ENCODE measurements at regions not wholly inside any gene's neighbourhood (a gene's known extent, or its start where the extent isn't known, plus 50 kb on each side); places are given as distances from the start of the nearest gene placed in this dataset.

- TF ChIP-seq CTCF (IDR thresholded peaks at IDR 0.05; ENCODE audit: low read length, missing control alignments) = no peak
- no peak for DNase-seq (ENCODE audit: low read depth)
These were observed 102.3 kb upstream of the ABCA1 start for GRCh38 chr9:105030285-105030684.

GRCh38 chr9:105037139-105037538 is 109.2 kb upstream of the ABCA1 start:
- no peak for DNase-seq (ENCODE audit: low read depth)

More at GRCh38 chr9:105030285-105030684, 102.3 kb upstream of the ABCA1 start:
- H3K4me3 ChIP-seq (replicated peaks; ENCODE audit: low read depth, low read length) = no peak overlapping the region

DNA sequence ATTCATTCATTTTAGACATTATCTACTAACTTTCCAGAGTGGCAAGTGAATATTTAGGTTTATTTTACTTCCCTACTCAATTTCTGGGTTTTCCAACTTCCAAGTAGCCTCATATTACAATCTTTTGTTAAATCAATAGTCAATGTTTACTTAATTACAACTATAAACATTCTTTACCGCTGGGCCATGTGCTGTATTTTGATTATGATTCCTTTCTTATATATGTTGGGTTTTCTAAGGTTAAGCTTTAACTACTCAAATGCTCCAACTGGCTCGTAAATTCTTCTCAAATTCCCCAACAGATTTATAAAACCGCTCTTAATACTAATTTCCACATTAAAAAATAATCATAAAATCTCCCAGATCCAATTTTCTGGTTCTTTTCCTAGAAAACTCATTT is 110.1 kb upstream of the ABCA1 start:
- DNase-seq (ENCODE audit: low read depth) = no peak
- no peak for TF ChIP-seq CTCF (IDR thresholded peaks at IDR 0.05; ENCODE audit: low read length, missing control alignments)
- H3K4me3 ChIP-seq (replicated peaks; ENCODE audit: low read depth, low read length) = no peak overlapping the region

More at GRCh38 chr9:105037139-105037538, 109.2 kb upstream of the ABCA1 start:
- TF ChIP-seq CTCF (IDR thresholded peaks at IDR 0.05; ENCODE audit: low read length, missing control alignments) = no peak
- H3K4me3 ChIP-seq (replicated peaks; ENCODE audit: low read depth, low read length) = no peak overlapping the region

DNA sequence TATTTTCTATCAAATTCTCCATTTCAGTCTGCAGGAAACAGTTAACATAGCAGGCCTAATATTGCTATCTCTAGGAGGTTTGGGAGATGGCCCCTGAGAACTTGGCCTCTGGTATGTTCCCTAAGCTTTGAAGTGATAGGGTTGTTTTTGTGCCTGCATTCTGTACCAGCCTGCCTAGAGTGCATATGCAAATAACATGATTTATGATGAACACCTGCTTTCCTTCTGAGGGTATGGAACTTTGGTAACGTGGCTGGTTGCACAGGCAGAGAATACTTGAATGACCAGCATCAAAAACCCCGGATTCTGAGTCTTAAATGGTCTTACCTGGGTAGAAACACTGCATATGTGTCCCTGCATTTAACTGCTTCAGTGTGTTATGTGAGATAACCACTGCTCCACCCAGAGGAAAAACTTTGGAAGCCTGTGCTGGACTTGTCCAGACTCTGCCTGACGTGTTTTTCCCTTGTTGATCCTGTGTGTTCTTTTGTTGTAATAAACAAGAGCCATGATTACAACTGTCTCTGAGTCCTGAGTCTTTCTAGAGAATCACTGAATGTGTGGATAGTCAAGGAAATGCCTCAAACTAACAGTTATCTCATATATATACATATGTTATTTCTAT is 111.3 kb upstream of the ABCA1 start:
- DNase-seq (ENCODE audit: low read depth) = no peak
- no peak overlapping the region for H3K4me3 ChIP-seq (replicated peaks; ENCODE audit: low read depth, low read length)

DNA sequence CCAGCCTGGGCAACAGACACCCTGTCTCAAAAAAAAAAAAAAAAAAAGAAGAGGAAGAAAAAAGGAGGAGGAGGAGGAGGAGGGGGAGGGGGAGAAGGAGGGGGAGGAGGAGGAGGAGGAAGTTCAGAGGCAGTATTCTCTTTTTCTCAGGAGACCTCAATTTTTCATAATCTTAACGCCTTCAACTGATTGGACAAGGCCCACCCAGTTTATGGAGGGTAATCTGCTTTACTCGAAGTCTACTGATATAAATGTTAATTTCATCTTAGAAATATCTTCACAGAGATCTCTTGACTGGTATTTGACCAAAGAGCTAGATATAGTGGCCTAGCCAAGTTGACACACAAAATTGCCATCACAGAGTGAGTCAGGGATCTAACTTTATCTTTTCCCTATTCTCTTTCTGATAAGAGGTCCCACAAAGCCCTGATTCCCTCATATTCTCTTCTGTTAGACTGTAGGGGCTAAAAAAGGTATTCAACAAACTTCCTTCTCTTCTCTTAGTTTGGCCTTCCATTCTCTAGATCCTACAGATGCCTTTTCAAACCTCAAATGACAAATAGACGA is 115.5 kb upstream of the ABCA1 start:
- no peak overlapping the region for H3K4me3 ChIP-seq (replicated peaks; ENCODE audit: low read depth, low read length)
- DNase-seq (ENCODE audit: low read depth) = no peak
- no peak for TF ChIP-seq CTCF (IDR thresholded peaks at IDR 0.05; ENCODE audit: low read length, missing control alignments)

More for the DNA sequence above, 111.3 kb upstream of the ABCA1 start:
- TF ChIP-seq CTCF (IDR thresholded peaks at IDR 0.05; ENCODE audit: low read length, missing control alignments) = no peak

GRCh38 chr9:105044518-105044917 is 116.6 kb upstream of the ABCA1 start:
- no peak overlapping the region for H3K4me3 ChIP-seq (replicated peaks; ENCODE audit: low read depth, low read length)
- no peak for DNase-seq (ENCODE audit: low read depth)
- TF ChIP-seq CTCF (IDR thresholded peaks at IDR 0.05; ENCODE audit: low read length, missing control alignments) = no peak
